HCT116 (cell line): ENCODE measurements at regions not wholly inside any gene's neighbourhood (a gene's known extent, or its start where the extent isn't known, plus 50 kb on each side); places are given as distances from the start of the nearest gene placed in this dataset.

Experiments used
- JUND ChIP-seq: IDR thresholded peaks from 2 replicates; pipeline ENCODE4 v1.6.1; 2012
- POLR2A ChIP-seq: IDR thresholded peaks from 2 replicates; pipeline ENCODE4 v1.7.0; 2011; ENCODE audit warnings: borderline replicate concordance; ENCODE audit not compliant: insufficient read depth, insufficient read length; ENCODE audit errors: extremely low read depth
- SRF ChIP-seq: IDR thresholded peaks from 2 replicates; pipeline ENCODE4 v1.6.1; 2012; ENCODE audit warnings: low read depth

- TF ChIP-seq JUND (no peak), POLR2A (no peak), SRF (no peak)
Measured at GRCh38 chr4:133910165-133910564, 291.4 kb downstream of the PABPC4L start.
